ENCODE measurements at regions not wholly inside any gene's neighbourhood (a gene's known extent, or its start where the extent isn't known, plus 50 kb on each side); places are given as distances from the start of the nearest gene placed in this dataset.
"Not testable (repeated sequence)": the region's sequence is repeated elsewhere in the genome, so short reads cannot be mapped to it uniquely, and the experiment has no call there.

DNA sequence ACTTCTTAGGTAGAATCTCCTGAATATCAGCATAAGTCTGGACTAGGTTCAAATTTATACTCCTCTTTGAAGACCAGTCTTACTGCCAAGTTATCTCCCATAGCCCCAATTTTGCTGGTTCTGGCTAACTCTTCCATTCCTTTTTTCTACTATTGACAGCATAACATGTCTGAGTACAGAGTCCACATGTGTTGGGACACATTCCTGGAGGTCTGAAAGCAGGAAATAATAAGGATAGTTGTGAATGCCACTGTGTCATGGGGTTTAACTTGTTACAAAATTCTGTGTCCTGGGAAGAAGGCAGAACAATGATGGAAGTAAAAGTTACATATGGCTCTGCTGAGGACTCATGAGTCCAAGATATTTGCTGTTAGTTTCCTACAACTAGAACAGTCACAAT is 57.4 kb upstream of the ZBTB20 start:
- DNase-seq (ENCODE audit: low read depth), result no peak

DNA sequence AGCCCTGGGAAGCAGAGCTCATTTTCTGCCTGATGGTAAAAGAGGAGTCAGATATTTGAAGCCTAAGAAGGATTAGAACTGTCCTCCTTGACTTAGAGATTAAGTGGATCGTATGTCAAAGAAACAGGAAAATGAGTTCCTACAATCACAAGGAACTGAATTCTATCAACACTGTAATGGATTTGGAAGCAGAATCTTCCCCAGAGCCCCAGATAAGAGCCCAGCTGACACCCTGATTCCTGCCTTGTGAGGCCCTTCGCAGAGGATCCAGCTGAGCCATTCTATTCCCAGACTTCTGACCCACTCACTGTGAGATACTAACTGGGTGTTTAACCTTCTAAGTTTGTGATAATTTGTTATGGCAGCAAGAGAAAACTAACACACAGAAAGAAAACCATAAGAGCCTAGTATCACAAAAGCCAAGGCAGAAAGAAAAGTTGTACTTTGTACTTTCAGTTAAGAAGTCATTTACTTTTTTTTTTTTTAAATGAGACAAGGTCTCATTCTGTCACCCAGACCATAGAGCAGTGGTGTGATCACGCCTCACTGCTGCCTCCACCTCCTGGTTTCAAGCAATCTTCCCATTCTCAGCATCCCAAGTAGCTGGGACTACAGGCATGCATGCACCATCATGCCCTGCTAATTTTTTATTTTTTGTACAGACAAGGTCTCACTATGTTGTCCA is 61.1 kb upstream of the ZBTB20 start:
- no peak for DNase-seq (ENCODE audit: low read depth)

GRCh38 chr3:115211810-115212492 is 64.9 kb upstream of the ZBTB20 start:
- DNase-seq (ENCODE audit: low read depth), result no peak

GRCh38 chr3:115212615-115213014 is 65.5 kb upstream of the ZBTB20 start:
- DNase-seq (ENCODE audit: low read depth), result no peak

- DNase-seq (ENCODE audit: low read depth), result not testable (repeated sequence)
These were observed 66.0 kb upstream of the ZBTB20 start for GRCh38 chr3:115213052-115213451.

DNA sequence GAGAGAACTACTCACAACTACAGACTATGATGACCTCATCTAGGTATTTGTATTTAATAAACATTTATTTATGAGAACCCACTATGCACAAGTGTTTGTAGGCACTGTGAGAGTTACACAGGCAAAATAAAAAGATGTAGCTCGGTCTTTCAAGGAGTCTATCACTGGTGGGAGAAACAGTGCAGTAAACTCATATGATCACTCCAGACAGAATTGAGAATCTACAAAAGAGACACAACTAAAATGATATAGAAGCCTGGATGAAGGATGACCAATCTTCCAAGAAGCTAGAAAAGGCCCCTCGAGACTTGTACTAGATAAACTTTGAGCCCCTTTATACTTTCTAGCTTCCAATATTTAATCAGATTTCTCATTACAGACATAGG is 70.2 kb upstream of the ZBTB20 start:
- no peak for DNase-seq (ENCODE audit: low read depth)

DNA sequence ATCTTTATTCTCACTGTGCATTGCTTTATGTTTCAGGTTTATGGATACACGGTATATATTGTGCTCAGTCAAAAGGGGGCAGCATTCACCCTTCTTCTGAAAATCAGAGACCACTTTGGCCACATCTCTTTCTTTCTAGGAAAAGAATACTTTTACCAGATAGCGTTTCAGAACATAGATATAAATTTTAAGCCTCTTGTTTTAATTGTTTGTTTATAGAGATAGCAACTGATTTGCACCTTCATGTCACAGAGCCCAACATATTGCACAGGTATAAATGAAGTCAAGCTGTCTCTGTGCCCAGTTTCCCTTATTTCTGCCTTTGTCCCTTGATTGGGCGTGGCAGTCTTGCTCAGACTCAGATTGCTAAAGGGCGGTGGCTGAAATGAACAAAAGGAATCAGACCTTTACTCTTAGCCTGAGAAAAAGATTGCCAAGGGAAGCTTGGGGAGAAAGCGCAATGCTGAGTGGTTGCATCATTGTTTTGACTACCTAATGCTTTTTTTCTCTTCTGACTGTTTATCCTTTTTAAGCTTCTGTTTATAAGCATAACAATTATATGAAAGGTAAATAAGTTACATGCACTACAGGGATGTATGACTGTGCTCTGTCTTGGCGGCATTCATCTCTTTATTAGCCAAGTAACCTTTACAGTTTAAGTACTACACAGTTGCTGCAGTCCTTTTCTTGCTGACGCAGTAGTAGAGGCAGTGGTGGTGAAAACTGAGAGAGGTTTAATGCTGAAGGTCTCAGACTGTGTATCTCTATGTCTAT is 70.8 kb upstream of the ZBTB20 start:
- DNase-seq (ENCODE audit: low read depth), result peak; percentile 79

GRCh38 chr3:115218859-115219258 is 71.8 kb upstream of the ZBTB20 start:
- no peak for DNase-seq (ENCODE audit: low read depth)

GRCh38 chr3:115224687-115225086 is 77.6 kb upstream of the ZBTB20 start:
- DNase-seq (ENCODE audit: low read depth), result no peak

DNA sequence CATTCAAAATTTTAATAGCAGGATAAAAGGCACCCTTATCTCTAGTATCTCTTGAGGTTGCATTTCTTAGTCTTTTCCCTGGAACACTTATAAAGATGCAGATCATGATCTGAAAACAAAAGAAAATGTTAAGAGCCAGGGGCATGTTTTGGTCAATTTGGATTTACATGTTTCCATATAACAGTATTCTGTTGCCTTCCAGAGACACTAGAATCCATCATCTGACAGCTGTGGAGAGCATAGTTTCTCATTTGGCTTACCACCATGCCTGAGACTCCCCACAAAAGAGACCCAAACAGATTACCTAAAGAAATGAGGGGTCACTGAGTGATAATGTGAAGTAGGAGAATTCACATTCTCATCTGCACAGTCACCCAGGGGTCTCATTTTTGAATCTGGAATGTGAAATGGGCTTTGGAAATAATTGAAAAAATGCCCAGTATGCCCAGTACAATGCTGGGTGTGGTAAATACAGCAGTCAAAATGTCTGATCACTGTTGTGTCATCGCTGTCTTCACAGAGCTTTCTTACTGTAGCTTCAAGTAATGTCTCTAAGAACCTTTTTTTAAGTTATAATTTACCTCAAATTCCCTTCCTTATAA is 79.9 kb upstream of the ZBTB20 start:
- no peak for DNase-seq (ENCODE audit: low read depth)

DNA sequence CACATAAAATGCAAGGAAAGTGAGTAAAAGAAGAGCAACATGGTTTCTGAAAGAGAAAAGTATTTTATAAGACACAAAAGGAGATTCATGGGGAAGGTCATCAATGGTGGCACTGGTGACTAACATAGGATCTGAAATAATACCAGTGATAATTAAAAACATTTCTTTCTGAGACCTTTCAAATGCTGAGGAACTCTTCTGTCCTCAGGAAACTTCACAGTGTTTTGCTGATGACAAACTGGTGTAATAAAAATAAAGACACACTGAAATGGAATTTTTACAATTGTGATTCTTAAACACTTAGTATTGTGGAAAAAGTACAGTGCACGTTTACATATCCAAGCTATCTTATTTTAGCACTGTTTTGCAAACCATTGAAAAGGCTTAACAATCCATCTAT is 80.4 kb upstream of the ZBTB20 start:
- no peak for DNase-seq (ENCODE audit: low read depth)

GRCh38 chr3:115228266-115228665 is 81.2 kb upstream of the ZBTB20 start:
- no peak for DNase-seq (ENCODE audit: low read depth)

DNA sequence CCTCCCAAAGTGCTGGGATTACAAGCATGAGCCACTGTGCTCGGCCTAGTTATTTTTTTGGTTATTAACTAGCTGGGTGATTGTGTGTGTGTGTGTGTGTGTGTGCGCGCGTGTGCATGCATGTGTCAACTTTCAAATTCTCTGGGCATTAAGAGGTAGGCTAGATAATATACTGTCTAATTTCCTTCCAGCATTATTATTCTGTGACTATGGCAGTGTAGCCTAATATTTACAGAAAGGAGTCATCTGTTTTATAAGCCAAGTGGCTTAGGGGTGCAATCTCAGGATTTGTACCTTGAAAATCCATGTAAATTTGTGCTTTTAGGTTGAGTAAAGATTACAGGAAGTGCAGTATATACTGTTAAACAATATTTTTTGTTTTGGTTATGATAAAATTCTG is 85.1 kb upstream of the ZBTB20 start:
- no peak for DNase-seq (ENCODE audit: low read depth)

GRCh38 chr3:115233021-115233420 is 85.9 kb upstream of the ZBTB20 start:
- no peak for DNase-seq (ENCODE audit: low read depth)

- DNase-seq (ENCODE audit: low read depth), result no peak
These were observed 89.4 kb upstream of the ZBTB20 start for GRCh38 chr3:115236496-115236895.

DNA sequence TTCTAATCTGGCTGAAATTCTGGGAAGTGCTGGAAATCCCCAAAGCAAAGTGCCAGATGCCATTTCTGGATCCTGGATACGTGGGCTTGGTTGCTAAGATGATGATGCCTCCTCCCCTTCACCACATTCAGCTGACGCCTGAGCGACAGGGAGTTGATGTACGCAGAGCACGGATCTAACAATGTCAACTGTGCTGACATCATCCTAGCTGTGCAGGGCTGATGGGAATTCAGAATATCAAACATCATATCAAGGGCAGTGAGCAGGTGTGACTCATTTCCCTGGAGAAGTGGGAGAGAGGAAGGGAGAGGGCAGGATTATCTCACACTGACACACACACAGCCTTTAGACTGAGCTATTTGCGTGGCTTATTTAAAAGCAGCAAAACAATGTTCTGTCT is 92.6 kb upstream of the ZBTB20 start:
- peak; percentile 98 for DNase-seq (ENCODE audit: low read depth)

GRCh38 chr3:115244350-115244749 is 97.3 kb upstream of the ZBTB20 start:
- DNase-seq (ENCODE audit: low read depth), result no peak

DNA sequence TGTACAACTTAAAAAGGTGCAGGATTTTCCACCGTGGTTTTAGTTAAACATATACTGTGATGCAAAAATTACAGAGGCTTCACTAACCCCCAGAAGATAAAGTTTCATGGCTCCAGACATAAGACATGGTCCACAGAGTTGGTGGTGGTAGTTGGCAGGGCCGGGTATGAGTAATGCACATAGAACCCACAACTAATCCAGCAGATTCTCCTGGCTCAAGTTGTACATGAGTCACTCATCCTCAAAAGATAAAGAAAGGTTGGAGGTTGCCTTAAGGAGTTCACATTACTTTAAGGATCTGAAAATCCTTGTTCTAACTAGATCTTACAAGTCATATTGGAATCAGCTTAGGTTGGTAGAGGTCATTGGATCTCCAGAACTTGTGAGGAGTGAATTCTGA is 98.3 kb upstream of the ZBTB20 start:
- DNase-seq (ENCODE audit: low read depth), result peak; percentile 92

DNA sequence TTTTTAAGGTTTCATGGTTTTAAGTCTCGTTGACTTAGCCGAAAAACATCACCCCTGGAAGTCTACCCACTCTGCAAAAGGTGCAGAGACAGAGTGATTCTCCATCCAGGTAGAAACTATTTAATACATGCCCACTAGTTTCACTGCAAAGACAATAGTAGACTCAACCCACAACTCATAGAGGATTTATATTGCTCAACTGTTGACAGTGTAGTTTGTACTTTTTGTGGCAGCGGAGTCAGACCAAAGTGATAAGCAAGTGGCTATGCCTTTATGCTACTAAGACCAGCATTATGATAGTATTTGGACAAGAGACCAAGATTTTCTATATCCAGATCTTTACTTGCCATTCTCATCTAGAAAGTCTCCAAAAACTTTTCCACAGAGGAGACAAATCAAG is 98.8 kb upstream of the ZBTB20 start:
- no peak for DNase-seq (ENCODE audit: low read depth)

- no peak for DNase-seq (ENCODE audit: low read depth)
These were observed 99.5 kb upstream of the ZBTB20 start for GRCh38 chr3:115246461-115247020.

DNA sequence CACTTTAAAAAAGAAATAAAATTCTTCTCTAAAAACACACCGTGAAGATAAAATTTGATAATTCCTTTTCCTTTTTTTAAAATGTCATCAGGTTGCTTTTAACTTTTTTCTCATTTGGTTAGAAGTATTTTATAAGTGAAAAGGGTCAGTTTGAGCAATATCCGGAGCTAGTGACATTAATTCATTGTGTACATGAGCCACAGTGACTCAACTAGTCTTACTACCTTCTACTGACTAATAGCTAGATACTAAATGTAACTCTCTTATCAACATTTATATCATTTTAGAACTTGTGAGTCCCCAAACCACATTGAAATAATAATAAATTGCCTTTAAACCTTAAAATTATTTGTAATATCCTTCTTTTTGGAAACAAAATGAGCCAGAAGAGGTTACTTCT is 101.2 kb upstream of the ZBTB20 start:
- DNase-seq (ENCODE audit: low read depth), result peak; percentile 31

DNA sequence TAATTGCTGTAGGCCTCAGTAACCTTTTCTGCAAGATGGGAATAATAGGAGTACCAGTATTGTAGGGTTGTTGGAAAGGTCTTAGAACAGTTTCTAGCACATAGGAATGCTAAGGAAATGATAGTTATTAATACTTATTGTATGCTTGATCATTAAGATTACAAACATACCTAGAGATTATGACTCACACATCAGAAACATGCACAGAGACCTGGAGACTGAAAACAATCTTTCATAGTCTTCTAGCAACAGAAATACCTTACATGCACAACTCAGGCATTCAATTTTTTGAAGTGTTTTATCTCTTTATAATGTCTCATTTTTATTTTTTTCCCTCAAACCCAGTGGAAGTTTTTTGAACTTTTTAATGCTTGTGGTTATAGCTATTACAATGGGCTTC is 104.4 kb upstream of the ZBTB20 start:
- no peak for DNase-seq (ENCODE audit: low read depth)

Measured in Daoy (cell line).